HUES6 (cell line): ENCODE measurements at regions not wholly inside any gene's neighbourhood (a gene's known extent, or its start where the extent isn't known, plus 50 kb on each side); places are given as distances from the start of the nearest gene placed in this dataset.

ENCODE experiments used
- H3K27ac ChIP-seq: 2 replicates; pipeline ENCODE4 v1.7.0; 2013; ENCODE audit warnings: low read depth, mild to moderate bottlenecking, low read length, inconsistent platforms
- H3K27me3 ChIP-seq: 2 replicates; pipeline ENCODE4 v1.6.1; 2013; ENCODE audit warnings: low read length; ENCODE audit not compliant: control insufficient read depth, insufficient read depth
- H3K36me3 ChIP-seq: 2 replicates; pipeline ENCODE4 v1.6.1; 2013; ENCODE audit warnings: low read length; ENCODE audit not compliant: control insufficient read depth, insufficient read depth
- H3K4me1 ChIP-seq: 2 replicates; pipeline ENCODE4 v1.6.1; 2013; ENCODE audit warnings: low read length; ENCODE audit not compliant: control insufficient read depth, insufficient read depth
- H3K4me3 ChIP-seq: 2 replicates; pipeline ENCODE4 v1.5.1; 2013; ENCODE audit warnings: low read depth, low read length
- H3K9ac ChIP-seq: one replicate; pipeline ENCODE4 v1.6.1; 2013; ENCODE audit warnings: mild to moderate bottlenecking, low read length
- H3K9me3 ChIP-seq: 2 replicates; pipeline ENCODE4 v1.6.1; 2013; ENCODE audit warnings: low read depth, low read length; ENCODE audit not compliant: control insufficient read depth, insufficient read depth

GRCh38 chr4:53686521-53686920 is 95.2 kb upstream of the LNX1 start:
- Histone ChIP-seq H3K27me3 (no peaks in the 10 kb centered on the region), H3K27ac (no peak overlapping the region), H3K4me3 (no peak overlapping the region), H3K36me3 (no peaks in the 10 kb centered on the region), H3K9ac (no peak overlapping the region), H3K4me1 (no peaks in the 10 kb centered on the region), H3K9me3 (no peaks in the 10 kb centered on the region)

GRCh38 chr4:53684136-53685130 is 93.1 kb upstream of the LNX1 start:
- Histone ChIP-seq H3K9ac (no peak overlapping the region), H3K4me1 (no peaks in the 10 kb centered on the region), H3K27me3 (no peaks in the 10 kb centered on the region)

GRCh38 chr4:53682908-53683307 is 91.6 kb upstream of the LNX1 start:
- Histone ChIP-seq H3K4me3 (no peak overlapping the region), H3K9me3 (no peaks in the 10 kb centered on the region), H3K36me3 (no peaks in the 10 kb centered on the region), H3K4me1 (no peaks in the 10 kb centered on the region), H3K27ac (no peak overlapping the region), H3K27me3 (no peaks in the 10 kb centered on the region), H3K9ac (no peak overlapping the region)

More at GRCh38 chr4:53684136-53685130, 93.1 kb upstream of the LNX1 start:
- H3K27ac ChIP-seq = no peak overlapping the region
- no peaks in the 10 kb centered on the region for H3K36me3 ChIP-seq
- no peaks in the 10 kb centered on the region for H3K9me3 ChIP-seq
- H3K4me3 ChIP-seq = no peak overlapping the region

GRCh38 chr4:53682196-53682595 is 90.9 kb upstream of the LNX1 start:
- no peak overlapping the region for H3K9ac ChIP-seq
- no peak overlapping the region for H3K4me3 ChIP-seq
- H3K27ac ChIP-seq = no peak overlapping the region
- H3K4me1 ChIP-seq = no peaks in the 10 kb centered on the region
- H3K9me3 ChIP-seq = no peaks in the 10 kb centered on the region
- H3K27me3 ChIP-seq = no peaks in the 10 kb centered on the region
- no peaks in the 10 kb centered on the region for H3K36me3 ChIP-seq

- H3K27me3 ChIP-seq = no peaks in the 10 kb centered on the region
- no peak overlapping the region for H3K27ac ChIP-seq
- no peaks in the 10 kb centered on the region for H3K9me3 ChIP-seq
- H3K4me3 ChIP-seq = no peak overlapping the region
- H3K4me1 ChIP-seq = no peaks in the 10 kb centered on the region
- no peak overlapping the region for H3K9ac ChIP-seq
- no peaks in the 10 kb centered on the region for H3K36me3 ChIP-seq
Observed at GRCh38 chr4:53680598-53680997, 89.3 kb upstream of the LNX1 start.

GRCh38 chr4:53680168-53680567 is 88.9 kb upstream of the LNX1 start:
- H3K27ac ChIP-seq = no peak overlapping the region
- H3K27me3 ChIP-seq = no peaks in the 10 kb centered on the region
- no peaks in the 10 kb centered on the region for H3K36me3 ChIP-seq
- no peak overlapping the region for H3K9ac ChIP-seq
- no peaks in the 10 kb centered on the region for H3K4me1 ChIP-seq
- no peak overlapping the region for H3K4me3 ChIP-seq
- no peaks in the 10 kb centered on the region for H3K9me3 ChIP-seq

- Histone ChIP-seq H3K4me3 (no peak overlapping the region), H3K9me3 (no peaks in the 10 kb centered on the region), H3K27ac (no peak overlapping the region), H3K36me3 (no peaks in the 10 kb centered on the region), H3K4me1 (no peaks in the 10 kb centered on the region), H3K27me3 (no peaks in the 10 kb centered on the region), H3K9ac (no peak overlapping the region)
Observed at GRCh38 chr4:53676402-53676871, 85.2 kb upstream of the LNX1 start.

- H3K36me3 ChIP-seq = no peaks in the 10 kb centered on the region
- no peaks in the 10 kb centered on the region for H3K4me1 ChIP-seq
- no peaks in the 10 kb centered on the region for H3K9me3 ChIP-seq
- H3K9ac ChIP-seq = no peak overlapping the region
- no peak overlapping the region for H3K4me3 ChIP-seq
- H3K27ac ChIP-seq = no peak overlapping the region
- no peaks in the 10 kb centered on the region for H3K27me3 ChIP-seq
Observed at GRCh38 chr4:53674903-53675302, 83.6 kb upstream of the LNX1 start.

GRCh38 chr4:53672873-53673272 is 81.6 kb upstream of the LNX1 start:
- Histone ChIP-seq H3K27ac (no peak overlapping the region), H3K36me3 (no peaks in the 10 kb centered on the region), H3K4me1 (0 out of 2 replicates have a peak, but pooled peaks cover 3% of the 10 kb centered on the region), H3K4me3 (no peak overlapping the region), H3K9ac (no peak overlapping the region), H3K27me3 (no peaks in the 10 kb centered on the region), H3K9me3 (no peaks in the 10 kb centered on the region)

- no peak overlapping the region for H3K9ac ChIP-seq
- H3K4me3 ChIP-seq = no peak overlapping the region
- no peaks in the 10 kb centered on the region for H3K36me3 ChIP-seq
- no peak overlapping the region for H3K27ac ChIP-seq
- 0 out of 2 replicates have a peak, but pooled peaks cover 3% of the 10 kb centered on the region for H3K4me1 ChIP-seq
- no peaks in the 10 kb centered on the region for H3K27me3 ChIP-seq
- H3K9me3 ChIP-seq = no peaks in the 10 kb centered on the region
Observed at GRCh38 chr4:53671757-53672156, 80.5 kb upstream of the LNX1 start.

GRCh38 chr4:53659737-53660136 is 68.5 kb upstream of the LNX1 start:
- Histone ChIP-seq H3K36me3 (no peaks in the 10 kb centered on the region), H3K27ac (no peak overlapping the region), H3K9me3 (no peaks in the 10 kb centered on the region), H3K9ac (no peak overlapping the region), H3K27me3 (no peaks in the 10 kb centered on the region), H3K4me1 (no peaks in the 10 kb centered on the region), H3K4me3 (no peak overlapping the region)
